Liver (tissue), 8 donors: ENCODE measurements at regions not wholly inside any gene's neighbourhood (a gene's known extent, or its start where the extent isn't known, plus 50 kb on each side); places are given as distances from the start of the nearest gene placed in this dataset.

Experiments used
- DNase-seq: peaks from one replicate; pipeline ENCODE4 v3.0.0-alpha.2; 2017; ENCODE audit warnings: low spot score
- H3K27ac ChIP-seq, 2 donors: one replicate each; pipeline ENCODE4 v1.7.0; 2013; ENCODE audit warnings: inconsistent platforms in 2 of 2, low read length in 2 of 2, control low read depth in 1 of 2, low read depth in 1 of 2, mild to moderate bottlenecking in 1 of 2
- H3K27me3 ChIP-seq, 4 donors: one replicate each; pipeline versions ENCODE4 v1.6.1 to v1.7.0; 2013; ENCODE audit warnings: low read length in 3 of 4, inconsistent platforms in 1 of 4, mild to moderate bottlenecking in 1 of 4, moderate library complexity in 1 of 4; ENCODE audit not compliant: control insufficient read depth in 4 of 4, insufficient read depth in 4 of 4
- H3K36me3 ChIP-seq, 4 donors: one replicate each; pipeline versions ENCODE4 v1.6.1 to v1.7.0; 2013; ENCODE audit warnings: low read length in 3 of 4, mild to moderate bottlenecking in 3 of 4, low read depth in 1 of 4, moderate library complexity in 1 of 4; ENCODE audit not compliant: control insufficient read depth in 4 of 4, insufficient read depth in 3 of 4
- H3K4me1 ChIP-seq, 4 donors: one replicate each; pipeline versions ENCODE4 v1.6.1 to v1.7.0; 2013; ENCODE audit warnings: low read length in 3 of 4, mild to moderate bottlenecking in 3 of 4, moderate library complexity in 1 of 4; ENCODE audit not compliant: control insufficient read depth in 4 of 4, insufficient read depth in 4 of 4
- H3K4me3 ChIP-seq, 3 donors: one replicate each; pipeline versions ENCODE4 v1.6.1 to v1.7.0; 2013; ENCODE audit warnings: low read length in 3 of 3, control low read depth in 1 of 3, low read depth in 1 of 3, mild to moderate bottlenecking in 1 of 3
- H3K9ac ChIP-seq, 2 donors: one replicate each; pipeline ENCODE4 v1.7.0; 2013; ENCODE audit warnings: low read length in 2 of 2, mild to moderate bottlenecking in 2 of 2, moderate library complexity in 2 of 2, control low read depth in 1 of 2, low read depth in 1 of 2
- H3K9me3 ChIP-seq, 4 donors: one replicate each; pipeline versions ENCODE4 v1.6.1 to v1.7.0; 2013; ENCODE audit warnings: low read length in 3 of 4; ENCODE audit not compliant: control insufficient read depth in 4 of 4
- EGR1 ChIP-seq, 2 donors: IDR thresholded peaks; 2 replicates each; pipeline ENCODE4 v1.6.1; 2016 to 2018; ENCODE audit warnings: antibody characterized with exemption in 2 of 2, low read depth in 2 of 2
- FOXA1 ChIP-seq: IDR thresholded peaks from 2 replicates; pipeline ENCODE4 v1.6.1; 2016; ENCODE audit warnings: antibody characterized with exemption
- FOXA2 ChIP-seq: IDR thresholded peaks from 2 replicates; pipeline ENCODE4 v1.6.1; 2016; ENCODE audit warnings: antibody characterized with exemption
- GABPA ChIP-seq, 2 donors: IDR thresholded peaks in 1 of 2; conservative IDR thresholded peaks in 1 of 2; 2 replicates each; pipeline ENCODE4 v1.6.1; 2016; ENCODE audit warnings: antibody characterized with exemption in 2 of 2, mild to moderate bottlenecking in 1 of 2, moderate library complexity in 1 of 2
- HNF4A ChIP-seq, 2 donors: conservative IDR thresholded peaks; 2 replicates each; pipeline ENCODE4 v1.6.1; 2016; ENCODE audit warnings: antibody characterized with exemption in 2 of 2, mild to moderate bottlenecking in 2 of 2
- HNF4G ChIP-seq: IDR thresholded peaks from 2 replicates; pipeline ENCODE4 v1.6.1; 2016; ENCODE audit warnings: antibody characterized with exemption
- JUND ChIP-seq, 2 donors: IDR thresholded peaks; 2 replicates each; pipeline ENCODE4 v1.6.1; 2016; ENCODE audit warnings: antibody characterized with exemption in 2 of 2
- MAX ChIP-seq: IDR thresholded peaks from 2 replicates; pipeline ENCODE4 v1.6.1; 2016; ENCODE audit warnings: antibody characterized with exemption
- NR2F2 ChIP-seq: IDR thresholded peaks from 2 replicates; pipeline ENCODE4 v1.6.1; 2016; ENCODE audit warnings: antibody characterized with exemption
- RAD21 ChIP-seq, 2 donors: IDR thresholded peaks; 2 replicates each; pipeline ENCODE4 v1.6.1; 2016; ENCODE audit warnings: antibody characterized with exemption in 2 of 2, mild to moderate bottlenecking in 2 of 2
- RXRA ChIP-seq, 2 donors: IDR thresholded peaks; 2 replicates each; pipeline ENCODE4 v1.6.1; 2017 to 2018; ENCODE audit warnings: antibody characterized with exemption in 2 of 2, mild to moderate bottlenecking in 1 of 2
- SP1 ChIP-seq: IDR thresholded peaks from 2 replicates; pipeline ENCODE4 v1.6.1; 2018; ENCODE audit warnings: antibody characterized with exemption, mild to moderate bottlenecking
- TAF1 ChIP-seq: conservative IDR thresholded peaks from 2 replicates; pipeline ENCODE4 v1.6.1; 2016; ENCODE audit warnings: antibody characterized with exemption, mild to moderate bottlenecking
- YY1 ChIP-seq: IDR thresholded peaks from 2 replicates; pipeline ENCODE4 v1.6.1; 2016; ENCODE audit warnings: antibody characterized with exemption, mild to moderate bottlenecking
- WGBS: extraction: QIAGEN DNeasy Blood & Tissue Kit; methylation state at CpG from one replicate; pipeline ENCODE4 v1.1.7; 2013; 5-methylcytosine and 5-hydroxymethylcytosine counted together
- TF ChIP-seq, protein P1 (sequence below): IDR thresholded peaks from 2 replicates; pipeline ENCODE4 v1.6.1; 2016; ENCODE audit warnings: antibody characterized with exemption
- TF ChIP-seq, protein P2 (sequence below): IDR thresholded peaks from 2 replicates; pipeline ENCODE4 v1.6.1; 2016; ENCODE audit warnings: antibody characterized with exemption
- TF ChIP-seq, protein P3 (sequence below): fragments of 150-350 bp; IDR thresholded peaks from 2 replicates; pipeline ENCODE4 v1.5.1; 2017; ENCODE audit warnings: improper control_type of control experiment, low read depth, low read length; ENCODE audit not compliant: missing input control
- TF ChIP-seq, protein P4 (sequence below): IDR thresholded peaks from 2 replicates; pipeline ENCODE4 v1.6.1; 2016; ENCODE audit warnings: antibody characterized with exemption, mild to moderate bottlenecking
- donor health status: healthy.
- donor health status: healthy.
- donor health status: healthy.
- donor health status: healthy.
- donor health status: healthy.

- TF ChIP-seq JUND (IDR thresholded peaks at IDR 0.05) (no peak), TAF1 (no peak), GABPA (IDR thresholded peaks at IDR 0.05 in 1 of 2, conservative IDR thresholded peaks at IDR 0.05 in 1 of 2) (no peak), YY1 (no peak), FOXA1 (no peak), RXRA (IDR thresholded peaks at IDR 0.05) (no peak), SP1 (no peak), EGR1 (IDR thresholded peaks at IDR 0.05; ENCODE audit: low read depth in 2 of 2) (no peak), HNF4G (no peak), NR2F2 (no peak), HNF4A (conservative IDR thresholded peaks at IDR 0.05) (no peak), MAX (no peak), FOXA2 (no peak), RAD21 (IDR thresholded peaks at IDR 0.05) (no peak)
- TF ChIP-seq, protein P1, sequence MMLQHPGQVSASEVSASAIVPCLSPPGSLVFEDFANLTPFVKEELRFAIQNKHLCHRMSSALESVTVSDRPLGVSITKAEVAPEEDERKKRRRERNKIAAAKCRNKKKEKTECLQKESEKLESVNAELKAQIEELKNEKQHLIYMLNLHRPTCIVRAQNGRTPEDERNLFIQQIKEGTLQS = no peak
- TF ChIP-seq, protein P2, sequence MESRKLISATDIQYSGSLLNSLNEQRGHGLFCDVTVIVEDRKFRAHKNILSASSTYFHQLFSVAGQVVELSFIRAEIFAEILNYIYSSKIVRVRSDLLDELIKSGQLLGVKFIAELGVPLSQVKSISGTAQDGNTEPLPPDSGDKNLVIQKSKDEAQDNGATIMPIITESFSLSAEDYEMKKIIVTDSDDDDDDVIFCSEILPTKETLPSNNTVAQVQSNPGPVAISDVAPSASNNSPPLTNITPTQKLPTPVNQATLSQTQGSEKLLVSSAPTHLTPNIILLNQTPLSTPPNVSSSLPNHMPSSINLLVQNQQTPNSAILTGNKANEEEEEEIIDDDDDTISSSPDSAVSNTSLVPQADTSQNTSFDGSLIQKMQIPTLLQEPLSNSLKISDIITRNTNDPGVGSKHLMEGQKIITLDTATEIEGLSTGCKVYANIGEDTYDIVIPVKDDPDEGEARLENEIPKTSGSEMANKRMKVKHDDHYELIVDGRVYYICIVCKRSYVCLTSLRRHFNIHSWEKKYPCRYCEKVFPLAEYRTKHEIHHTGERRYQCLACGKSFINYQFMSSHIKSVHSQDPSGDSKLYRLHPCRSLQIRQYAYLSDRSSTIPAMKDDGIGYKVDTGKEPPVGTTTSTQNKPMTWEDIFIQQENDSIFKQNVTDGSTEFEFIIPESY = no peak
- TF ChIP-seq, protein P3, sequence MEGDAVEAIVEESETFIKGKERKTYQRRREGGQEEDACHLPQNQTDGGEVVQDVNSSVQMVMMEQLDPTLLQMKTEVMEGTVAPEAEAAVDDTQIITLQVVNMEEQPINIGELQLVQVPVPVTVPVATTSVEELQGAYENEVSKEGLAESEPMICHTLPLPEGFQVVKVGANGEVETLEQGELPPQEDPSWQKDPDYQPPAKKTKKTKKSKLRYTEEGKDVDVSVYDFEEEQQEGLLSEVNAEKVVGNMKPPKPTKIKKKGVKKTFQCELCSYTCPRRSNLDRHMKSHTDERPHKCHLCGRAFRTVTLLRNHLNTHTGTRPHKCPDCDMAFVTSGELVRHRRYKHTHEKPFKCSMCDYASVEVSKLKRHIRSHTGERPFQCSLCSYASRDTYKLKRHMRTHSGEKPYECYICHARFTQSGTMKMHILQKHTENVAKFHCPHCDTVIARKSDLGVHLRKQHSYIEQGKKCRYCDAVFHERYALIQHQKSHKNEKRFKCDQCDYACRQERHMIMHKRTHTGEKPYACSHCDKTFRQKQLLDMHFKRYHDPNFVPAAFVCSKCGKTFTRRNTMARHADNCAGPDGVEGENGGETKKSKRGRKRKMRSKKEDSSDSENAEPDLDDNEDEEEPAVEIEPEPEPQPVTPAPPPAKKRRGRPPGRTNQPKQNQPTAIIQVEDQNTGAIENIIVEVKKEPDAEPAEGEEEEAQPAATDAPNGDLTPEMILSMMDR = no peak
- TF ChIP-seq, protein P4, sequence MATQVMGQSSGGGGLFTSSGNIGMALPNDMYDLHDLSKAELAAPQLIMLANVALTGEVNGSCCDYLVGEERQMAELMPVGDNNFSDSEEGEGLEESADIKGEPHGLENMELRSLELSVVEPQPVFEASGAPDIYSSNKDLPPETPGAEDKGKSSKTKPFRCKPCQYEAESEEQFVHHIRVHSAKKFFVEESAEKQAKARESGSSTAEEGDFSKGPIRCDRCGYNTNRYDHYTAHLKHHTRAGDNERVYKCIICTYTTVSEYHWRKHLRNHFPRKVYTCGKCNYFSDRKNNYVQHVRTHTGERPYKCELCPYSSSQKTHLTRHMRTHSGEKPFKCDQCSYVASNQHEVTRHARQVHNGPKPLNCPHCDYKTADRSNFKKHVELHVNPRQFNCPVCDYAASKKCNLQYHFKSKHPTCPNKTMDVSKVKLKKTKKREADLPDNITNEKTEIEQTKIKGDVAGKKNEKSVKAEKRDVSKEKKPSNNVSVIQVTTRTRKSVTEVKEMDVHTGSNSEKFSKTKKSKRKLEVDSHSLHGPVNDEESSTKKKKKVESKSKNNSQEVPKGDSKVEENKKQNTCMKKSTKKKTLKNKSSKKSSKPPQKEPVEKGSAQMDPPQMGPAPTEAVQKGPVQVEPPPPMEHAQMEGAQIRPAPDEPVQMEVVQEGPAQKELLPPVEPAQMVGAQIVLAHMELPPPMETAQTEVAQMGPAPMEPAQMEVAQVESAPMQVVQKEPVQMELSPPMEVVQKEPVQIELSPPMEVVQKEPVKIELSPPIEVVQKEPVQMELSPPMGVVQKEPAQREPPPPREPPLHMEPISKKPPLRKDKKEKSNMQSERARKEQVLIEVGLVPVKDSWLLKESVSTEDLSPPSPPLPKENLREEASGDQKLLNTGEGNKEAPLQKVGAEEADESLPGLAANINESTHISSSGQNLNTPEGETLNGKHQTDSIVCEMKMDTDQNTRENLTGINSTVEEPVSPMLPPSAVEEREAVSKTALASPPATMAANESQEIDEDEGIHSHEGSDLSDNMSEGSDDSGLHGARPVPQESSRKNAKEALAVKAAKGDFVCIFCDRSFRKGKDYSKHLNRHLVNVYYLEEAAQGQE = no peak
- DNase-seq = no peak
Observed at GRCh38 chr13:111526922-111527321, 206.5 kb downstream of the TEX29 start.

More at GRCh38 chr13:111526922-111527321, 206.5 kb downstream of the TEX29 start:
- H3K4me3 ChIP-seq = no peak overlapping the region
- whole genome bisulfite sequencing = 60% methylated on average over 7 of the region's 7 CpGs
- H3K9ac ChIP-seq = no peak overlapping the region
- no peaks in the 10 kb centered on the region for H3K36me3 ChIP-seq
- H3K4me1 ChIP-seq = no peaks in the 10 kb centered on the region
- H3K27me3 ChIP-seq = no peaks in the 10 kb centered on the region
- no peaks in the 10 kb centered on the region for H3K9me3 ChIP-seq
- no peak overlapping the region for H3K27ac ChIP-seq
